Body of pancreas (tissue), 4 donors: ENCODE measurements at regions not wholly inside any gene's neighbourhood (a gene's known extent, or its start where the extent isn't known, plus 50 kb on each side); places are given as distances from the start of the nearest gene placed in this dataset.

Experiments
- CTCF ChIP-seq, 7 experiments: fragments of 450-650 bp in 4 of 7; fragments of 200-600 bp in 3 of 7; sonication (generic) in 3 of 7; IDR thresholded peaks; one replicate each; pipeline ENCODE4 v1.5.1; 2016 to 2019; ENCODE audit warnings: antibody characterized with exemption in 7 of 7
- POLR2A ChIP-seq, 3 donors: fragments of 450-650 bp; IDR thresholded peaks; one replicate each; pipeline ENCODE4 v1.6.1; 2016; ENCODE audit warnings: antibody characterized with exemption in 3 of 3, mild to moderate bottlenecking in 2 of 3

- TF ChIP-seq CTCF (IDR thresholded peaks at IDR 0.05) (no peak), POLR2A (IDR thresholded peaks at IDR 0.05) (no peak)
Measured at GRCh38 chr5:145681216-145681615, 153.9 kb downstream of the PRELID2 start.
